ENCODE measurements at regions not wholly inside any gene's neighbourhood (a gene's known extent, or its start where the extent isn't known, plus 50 kb on each side); places are given as distances from the start of the nearest gene placed in this dataset.

GRCh38 chr12:17304503-17305347 lies 698.8 kb upstream of the LMO3 start:
- H3K4me3 ChIP-seq = no peak overlapping the region
- H3K27me3 ChIP-seq = no peaks in the 10 kb centered on the region
- TF ChIP-seq CTCF (IDR thresholded peaks at IDR 0.05) (no peak), EP300 (IDR thresholded peaks at IDR 0.05) (no peak), POLR2A (IDR thresholded peaks at IDR 0.05) (no peak)
- H3K9me3 ChIP-seq = peaks cover 0 to 17% (median 2%) of the 10 kb centered on the region in 4 donors
- H3K27ac ChIP-seq = no peak overlapping the region
- no peak for DNase-seq (ENCODE audit: low spot score in 2 of 2)
- 81 to 88% methylated on average over 7 of the region's 7 CpGs for WGBS, 2 donors
- no peaks in the 10 kb centered on the region for H3K36me3 ChIP-seq
- H3K4me1 ChIP-seq = no peaks in the 10 kb centered on the region

- Histone ChIP-seq H3K36me3 (no peaks in the 10 kb centered on the region), H3K27ac (no peak overlapping the region), H3K27me3 (no peaks in the 10 kb centered on the region), H3K4me3 (no peak overlapping the region), H3K4me1 (no peaks in the 10 kb centered on the region), H3K9me3 (peaks cover 0 to 25% (median 2%) of the 10 kb centered on the region in 4 donors)
- no peak for TF ChIP-seq EP300 (IDR thresholded peaks at IDR 0.05)
- no peak for TF ChIP-seq POLR2A (IDR thresholded peaks at IDR 0.05)
- TF ChIP-seq CTCF (IDR thresholded peaks at IDR 0.05) = no peak
- WGBS, 2 donors = 85 to 94% methylated on average over 7 of the region's 7 CpGs
- no peak for DNase-seq (ENCODE audit: low spot score in 2 of 2)
Measured at GRCh38 chr12:17302001-17302400, 696.0 kb upstream of the LMO3 start.

GRCh38 chr12:17301544-17301943 lies 695.6 kb upstream of the LMO3 start:
- TF ChIP-seq CTCF (IDR thresholded peaks at IDR 0.05) (no peak), EP300 (IDR thresholded peaks at IDR 0.05) (no peak), POLR2A (IDR thresholded peaks at IDR 0.05) (no peak)
- H3K4me3 ChIP-seq = no peak overlapping the region
- no peaks in the 10 kb centered on the region for H3K4me1 ChIP-seq
- no peaks in the 10 kb centered on the region for H3K27me3 ChIP-seq
- no peaks in the 10 kb centered on the region for H3K36me3 ChIP-seq
- peaks cover 0 to 29% (median 2%) of the 10 kb centered on the region in 4 donors for H3K9me3 ChIP-seq
- 66 to 73% methylated on average over 3 of the region's 3 CpGs for WGBS, 2 donors
- no peak for DNase-seq (ENCODE audit: low spot score in 2 of 2)
- no peak overlapping the region for H3K27ac ChIP-seq

- TF ChIP-seq EP300 (IDR thresholded peaks at IDR 0.05) (no peak), CTCF (IDR thresholded peaks at IDR 0.05) (no peak), POLR2A (IDR thresholded peaks at IDR 0.05) (no peak)
- H3K27me3 ChIP-seq = no peaks in the 10 kb centered on the region
- peaks cover 0 to 15% (median 0%) of the 10 kb centered on the region in 4 donors for H3K9me3 ChIP-seq
- no peak for DNase-seq (ENCODE audit: low spot score in 2 of 2)
- no peaks in the 10 kb centered on the region for H3K4me1 ChIP-seq
- no peak overlapping the region for H3K4me3 ChIP-seq
- no peak overlapping the region for H3K27ac ChIP-seq
- no peaks in the 10 kb centered on the region for H3K36me3 ChIP-seq
- 93 to 94% methylated on average over 7 of the region's 7 CpGs for WGBS, 2 donors
Measured at GRCh38 chr12:17296882-17297281, 690.9 kb upstream of the LMO3 start.

- no peak for DNase-seq (ENCODE audit: low spot score in 2 of 2)
- H3K27me3 ChIP-seq = no peaks in the 10 kb centered on the region
- no peak overlapping the region for H3K27ac ChIP-seq
- 91 to 95% methylated on average over 1 of the region's 1 CpG for WGBS, 2 donors
- H3K9me3 ChIP-seq = peaks cover 0 to 16% (median 1%) of the 10 kb centered on the region in 4 donors
- no peaks in the 10 kb centered on the region for H3K36me3 ChIP-seq
- TF ChIP-seq POLR2A (IDR thresholded peaks at IDR 0.05) = no peak
- no peaks in the 10 kb centered on the region for H3K4me1 ChIP-seq
- H3K4me3 ChIP-seq = no peak overlapping the region
Measured at GRCh38 chr12:17286874-17287273, 680.9 kb upstream of the LMO3 start.
